K562 (cell line): ENCODE measurements at regions not wholly inside any gene's neighbourhood (a gene's known extent, or its start where the extent isn't known, plus 50 kb on each side); places are given as distances from the start of the nearest gene placed in this dataset.

Source experiments
- ATAC-seq: fragments of 200-7000 bp; cut with Tn5 transposase; 3 replicates; pipeline ENCODE4 v1.9.1; 2020; ENCODE audit warnings: moderate library complexity
- BruUV-seq: library from RNA; stranded (reverse); fragments of 400-500 nt; replicated peaks from 2 replicates; lab custom pipeline; 2021; lab: Mats Ljungman, UMichigan
- CTCF ChIA-PET: fragments of 300-600 bp; formaldehyde crosslinking; extraction: SDS; loops from one replicate; lab custom pipeline; 2021; ENCODE audit warnings: low intra/inter-chr PET ratio; lab: Yijun Ruan, JAX
- POLR2A ChIA-PET: fragments of 300-600, 350-650 bp; sonication (Branson Sonifier 250); formaldehyde crosslinking; extraction: SDS; loops from one replicate; lab custom pipeline; 2021; ENCODE audit warnings: antibody characterized with exemption, inconsistent platforms; lab: Yijun Ruan, JAX
- DNase-seq, 4 experiments: peaks; one replicate each; pipeline versions ENCODE4 v3.0.0 to v3.0.0-alpha.2; 2011 to 2018; ENCODE audit warnings: low spot score in 3 of 4, mixed read lengths in 3 of 4; ENCODE audit errors: extremely low read depth in 1 of 4
- FAIRE-seq: peaks from 2 replicates; lab custom pipeline; 2011; peaks lifted over from hg19 to GRCh38; lab: Jason Lieb, UNC
- H2AFZ ChIP-seq: 2 replicates; pipeline ENCODE4 v1.6.0; 2011; ENCODE audit warnings: low read depth, low read length, control low read depth, inconsistent platforms
- H3K27ac ChIP-seq: fragments of 200-600 bp; 3 replicates; pipeline ENCODE4 v1.8.0; 2011; ENCODE audit warnings: low read depth, mild to moderate bottlenecking, control low read depth, inconsistent platforms, low read length, moderate library complexity, mixed read lengths; ENCODE audit errors: extremely low read depth
- H3K27me3 ChIP-seq, 2 experiments: fragments of 300-600 bp in 1 of 2; 2 replicates in 1 of 2; 3 replicates in 1 of 2; pipeline versions ENCODE4 v1.6.0 to v1.8.0; 2011; ENCODE audit warnings: inconsistent platforms in 2 of 2, low read length in 2 of 2, mild to moderate bottlenecking in 1 of 2, mixed read lengths in 1 of 2, moderate library complexity in 1 of 2; ENCODE audit not compliant: control insufficient read depth in 2 of 2, insufficient read depth in 2 of 2
- H3K36me3 ChIP-seq: fragments of 300-600 bp; 3 replicates; pipeline ENCODE4 v1.8.0; 2011; ENCODE audit warnings: mild to moderate bottlenecking, low read length, inconsistent platforms; ENCODE audit not compliant: control insufficient read depth, insufficient read depth
- H3K4me1 ChIP-seq, 2 experiments: fragments of 200-600 bp in 1 of 2; replicated peaks in 1 of 2; 2 replicates in 1 of 2; 3 replicates in 1 of 2; pipeline versions ENCODE4 v1.5.1 to v1.8.0; 2011; ENCODE audit warnings: inconsistent platforms in 2 of 2, low read length in 2 of 2, mild to moderate bottlenecking in 1 of 2, mixed read lengths in 1 of 2, moderate library complexity in 1 of 2; ENCODE audit not compliant: control insufficient read depth in 2 of 2, insufficient read depth in 2 of 2
- H3K4me2 ChIP-seq: 2 replicates; pipeline ENCODE4 v1.6.1; 2011; ENCODE audit warnings: low read length, control low read depth, inconsistent platforms, mixed read lengths; ENCODE audit not compliant: insufficient read depth
- H3K4me3 ChIP-seq: fragments of 200-600 bp; sonication (generic), shearing (Covaris generic); 2 replicates; pipeline ENCODE4 v1.5.1; 2016; ENCODE audit warnings: control low read depth, inconsistent platforms
- H3K79me2 ChIP-seq: fragments of 200-600 bp; 3 replicates; pipeline ENCODE4 v1.8.0; 2011; ENCODE audit warnings: low read length, inconsistent platforms; ENCODE audit not compliant: control insufficient read depth, insufficient read depth
- H3K9ac ChIP-seq, 2 experiments: 2 replicates each; pipeline versions ENCODE4 v1.6.0 to v1.6.1; 2011; ENCODE audit warnings: low read depth in 2 of 2, low read length in 2 of 2, control low read depth in 1 of 2, inconsistent platforms in 1 of 2, mild to moderate bottlenecking in 1 of 2, mixed read lengths in 1 of 2; ENCODE audit not compliant: insufficient read depth in 1 of 2
- H3K9me1 ChIP-seq: one replicate; pipeline ENCODE4 v1.6.0; 2011; ENCODE audit warnings: inconsistent platforms, mild to moderate bottlenecking, low read length, moderate library complexity; ENCODE audit not compliant: control insufficient read depth, insufficient read depth
- H3K9me3 ChIP-seq: replicated peaks from 2 replicates; pipeline ENCODE4 v1.5.1; 2011; ENCODE audit warnings: low read depth, low read length, inconsistent platforms; ENCODE audit not compliant: control insufficient read depth, insufficient read depth
- H4K20me1 ChIP-seq: replicated peaks from 2 replicates; pipeline ENCODE4 v1.6.1; 2011; ENCODE audit warnings: low read length, inconsistent platforms, mixed read lengths; ENCODE audit not compliant: control insufficient read depth, insufficient read depth
- ARNT ChIP-seq, 2 experiments: fragments of 450-650 bp; IDR thresholded peaks; 2 replicates each; pipeline ENCODE4 v1.6.1; 2016; ENCODE audit warnings: mild to moderate bottlenecking in 1 of 2
- CBFB ChIP-seq: sonication (generic); formaldehyde crosslinking; IDR thresholded peaks from 2 replicates; pipeline ENCODE4 v1.4.0; 2020; ENCODE audit warnings: mild to moderate bottlenecking, missing genetic modification reagents
- FOXA1 ChIP-seq: fragments of 450-650 bp; IDR thresholded peaks from 2 replicates; pipeline ENCODE4 v1.6.1; 2016; ENCODE audit warnings: mild to moderate bottlenecking, borderline replicate concordance
- ILF3 ChIP-seq: fragments of 450-650 bp; IDR thresholded peaks from 2 replicates; pipeline ENCODE4 v1.6.1; 2018; ENCODE audit warnings: antibody characterized with exemption, mild to moderate bottlenecking, moderate library complexity, borderline replicate concordance
- NCOR1 ChIP-seq: fragments of 450-650 bp; IDR thresholded peaks from 2 replicates; pipeline ENCODE4 v1.6.1; 2016; ENCODE audit warnings: mild to moderate bottlenecking, moderate library complexity
- NFATC3 ChIP-seq: fragments of 450-650 bp; IDR thresholded peaks from 2 replicates; pipeline ENCODE4 v1.6.1; 2017; ENCODE audit warnings: mild to moderate bottlenecking
- PHB2 ChIP-seq: fragments of 450-650 bp; IDR thresholded peaks from 2 replicates; pipeline ENCODE4 v1.6.1; 2017; ENCODE audit warnings: low read depth
- RFX1 ChIP-seq: fragments of 450-650 bp; IDR thresholded peaks from 2 replicates; pipeline ENCODE4 v1.6.1; 2016; ENCODE audit warnings: mild to moderate bottlenecking, moderate library complexity
- SRSF3 ChIP-seq: fragments of 200-400 bp; formaldehyde crosslinking; IDR thresholded peaks from 2 replicates; pipeline ENCODE4 v1.6.1; 2016; ENCODE audit warnings: mild to moderate bottlenecking, low read length, moderate library complexity; ENCODE audit not compliant: insufficient read depth
- TCF7 ChIP-seq: sonication (generic); IDR thresholded peaks from 2 replicates; pipeline ENCODE4 v1.6.1; 2016; ENCODE audit warnings: antibody characterized with exemption, borderline replicate concordance
- ZNF589 ChIP-seq: fragments of 200-800 bp; sonication (Bioruptor generic); IDR thresholded peaks from 2 replicates; pipeline ENCODE4 v1.6.1; 2016; ENCODE audit warnings: low read depth, missing genetic modification characterization, missing compliant biosample characterization
- ZNF644 ChIP-seq: fragments of 200-800 bp; sonication (Bioruptor generic); IDR thresholded peaks from 2 replicates; pipeline ENCODE4 v1.6.1; 2016; ENCODE audit warnings: low read depth, missing genetic modification characterization, missing compliant biosample characterization
- WGBS: fragments of 100-300 bp; shearing (Covaris generic); methylation state at CpG from one replicate; pipeline ENCODE4 v1.1.6; 2016; ENCODE audit warnings: low coverage, mixed read lengths; ENCODE audit not compliant: insufficient coverage; ENCODE audit errors: missing lambda C conversion rate; 5-methylcytosine and 5-hydroxymethylcytosine counted together
- in situ Hi-C: fragments of 300-500 bp; cut with MboI; formaldehyde crosslinking; loops from 4 replicates; pipeline ENCODE4 v1.15.0; 2018; ENCODE audit warnings: inconsistent platforms, mixed read lengths
- intact Hi-C: fragments of 100-400 bp; cut with micrococcal nuclease; formaldehyde crosslinking; loops from 2 replicates; pipeline ENCODE4 v1.14.2; 2022
- TF ChIP-seq, protein P1 (sequence below), 2 experiments: fragments of 450-650 bp in 1 of 2; sonication (generic) in 1 of 2; formaldehyde crosslinking in 1 of 2; IDR thresholded peaks in 1 of 2; conservative IDR thresholded peaks in 1 of 2; 2 replicates each; pipeline versions ENCODE4 v1.6.1 to v1.8.1; 2016 to 2023; ENCODE audit warnings: mild to moderate bottlenecking in 2 of 2, moderate library complexity in 2 of 2, inconsistent platforms in 1 of 2, missing genetic modification reagents in 1 of 2
- TF ChIP-seq, protein P2 (sequence below): fragments of 450-650 bp; conservative IDR thresholded peaks from 2 replicates; pipeline ENCODE4 v1.6.1; 2016; ENCODE audit warnings: missing genetic modification characterization, low read depth, mild to moderate bottlenecking, control low read depth, missing compliant biosample characterization
- TF ChIP-seq, protein P3 (sequence below): fragments of 250-450 bp; sonication (Bioruptor Pico); IDR thresholded peaks from 2 replicates; pipeline ENCODE4 v1.5.0; 2021; ENCODE audit warnings: mild to moderate bottlenecking, moderate library complexity
- TF ChIP-seq, protein P4 (sequence below): fragments of 250-450 bp; sonication (Bioruptor Pico); IDR thresholded peaks from 2 replicates; pipeline ENCODE4 v1.5.0; 2020; ENCODE audit warnings: mild to moderate bottlenecking, borderline replicate concordance

DNA sequence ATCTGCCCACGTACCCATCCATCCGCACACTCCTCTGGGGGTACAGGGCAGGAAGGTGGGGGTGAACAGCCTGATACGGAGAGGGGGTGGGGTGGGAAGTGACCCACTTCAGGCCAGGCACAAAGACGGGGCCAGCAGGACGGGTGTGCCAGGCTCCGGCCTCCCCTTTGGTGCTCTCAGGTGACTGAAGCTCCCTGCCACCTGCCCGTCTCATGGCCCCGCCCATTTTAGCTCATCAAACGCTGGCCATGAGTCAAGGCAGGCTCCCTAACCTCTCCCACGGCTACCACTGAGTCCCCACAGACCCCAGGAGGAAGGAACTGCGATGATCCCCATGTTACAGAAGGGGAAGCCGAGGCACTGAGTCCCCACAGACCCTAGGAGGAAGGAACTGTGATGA, 109.6 kb downstream of the CRYAA start:
- H3K79me2 ChIP-seq = no peaks in the 10 kb centered on the region
- H3K27ac ChIP-seq = no peak overlapping the region
- no peak overlapping the region for H2AFZ ChIP-seq
- H3K9me3 ChIP-seq = no peaks in the 10 kb centered on the region
- DNase-seq (no peak), ATAC-seq (no peak), FAIRE-seq (no peak)
- H3K9ac ChIP-seq = no peak overlapping the region
- CTCF ChIA-PET = no interaction called here
- WGBS = 4% methylated on average over 11 of the region's 12 CpGs
- H3K27me3 ChIP-seq = peaks cover 31 to 63% of the 10 kb centered on the region in 2 experiments
- BruUV-seq = no TSS peak
- H3K36me3 ChIP-seq = no peaks in the 10 kb centered on the region
- H4K20me1 ChIP-seq = peaks cover 23% of the 10 kb centered on the region
- H3K4me3 ChIP-seq = no peak overlapping the region
- in situ Hi-C loops (no loop called here), intact Hi-C loops (no loop called here)
- peaks cover 0 to 23% of the 10 kb centered on the region in 2 experiments; a peak in 2 of 5 replicates for H3K4me1 ChIP-seq
- no peak overlapping the region for H3K4me2 ChIP-seq
- peaks cover 3% of the 10 kb centered on the region for H3K9me1 ChIP-seq
- POLR2A ChIA-PET = interaction anchor here (1.1 kb wide), 1 partner anchor 369 kb away, joined by 3 read pairs; no protein-coding TSS in a partner anchor
- TF ChIP-seq SRSF3 (no peak), ILF3 (no peak), ZNF589 (CRISPR knock-in tag) (no peak), NCOR1 (no peak), PHB2 (no peak), FOXA1 (no peak), CBFB (CRISPR knock-in tag) (no peak), ZNF644 (tag) (no peak), ARNT (IDR thresholded peaks at IDR 0.05) (no peak), RFX1 (no peak), TCF7 (no peak), NFATC3 (no peak)
- TF ChIP-seq, protein P1, sequence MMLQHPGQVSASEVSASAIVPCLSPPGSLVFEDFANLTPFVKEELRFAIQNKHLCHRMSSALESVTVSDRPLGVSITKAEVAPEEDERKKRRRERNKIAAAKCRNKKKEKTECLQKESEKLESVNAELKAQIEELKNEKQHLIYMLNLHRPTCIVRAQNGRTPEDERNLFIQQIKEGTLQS (IDR thresholded peaks at IDR 0.05) = no peak
- TF ChIP-seq, protein P1 (CRISPR knock-in tag; conservative IDR thresholded peaks at IDR 0.05) = no peak
- TF ChIP-seq, protein P2, sequence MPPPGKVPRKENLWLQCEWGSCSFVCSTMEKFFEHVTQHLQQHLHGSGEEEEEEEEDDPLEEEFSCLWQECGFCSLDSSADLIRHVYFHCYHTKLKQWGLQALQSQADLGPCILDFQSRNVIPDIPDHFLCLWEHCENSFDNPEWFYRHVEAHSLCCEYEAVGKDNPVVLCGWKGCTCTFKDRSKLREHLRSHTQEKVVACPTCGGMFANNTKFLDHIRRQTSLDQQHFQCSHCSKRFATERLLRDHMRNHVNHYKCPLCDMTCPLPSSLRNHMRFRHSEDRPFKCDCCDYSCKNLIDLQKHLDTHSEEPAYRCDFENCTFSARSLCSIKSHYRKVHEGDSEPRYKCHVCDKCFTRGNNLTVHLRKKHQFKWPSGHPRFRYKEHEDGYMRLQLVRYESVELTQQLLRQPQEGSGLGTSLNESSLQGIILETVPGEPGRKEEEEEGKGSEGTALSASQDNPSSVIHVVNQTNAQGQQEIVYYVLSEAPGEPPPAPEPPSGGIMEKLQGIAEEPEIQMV (tag) = no peak
- TF ChIP-seq, protein P3, sequence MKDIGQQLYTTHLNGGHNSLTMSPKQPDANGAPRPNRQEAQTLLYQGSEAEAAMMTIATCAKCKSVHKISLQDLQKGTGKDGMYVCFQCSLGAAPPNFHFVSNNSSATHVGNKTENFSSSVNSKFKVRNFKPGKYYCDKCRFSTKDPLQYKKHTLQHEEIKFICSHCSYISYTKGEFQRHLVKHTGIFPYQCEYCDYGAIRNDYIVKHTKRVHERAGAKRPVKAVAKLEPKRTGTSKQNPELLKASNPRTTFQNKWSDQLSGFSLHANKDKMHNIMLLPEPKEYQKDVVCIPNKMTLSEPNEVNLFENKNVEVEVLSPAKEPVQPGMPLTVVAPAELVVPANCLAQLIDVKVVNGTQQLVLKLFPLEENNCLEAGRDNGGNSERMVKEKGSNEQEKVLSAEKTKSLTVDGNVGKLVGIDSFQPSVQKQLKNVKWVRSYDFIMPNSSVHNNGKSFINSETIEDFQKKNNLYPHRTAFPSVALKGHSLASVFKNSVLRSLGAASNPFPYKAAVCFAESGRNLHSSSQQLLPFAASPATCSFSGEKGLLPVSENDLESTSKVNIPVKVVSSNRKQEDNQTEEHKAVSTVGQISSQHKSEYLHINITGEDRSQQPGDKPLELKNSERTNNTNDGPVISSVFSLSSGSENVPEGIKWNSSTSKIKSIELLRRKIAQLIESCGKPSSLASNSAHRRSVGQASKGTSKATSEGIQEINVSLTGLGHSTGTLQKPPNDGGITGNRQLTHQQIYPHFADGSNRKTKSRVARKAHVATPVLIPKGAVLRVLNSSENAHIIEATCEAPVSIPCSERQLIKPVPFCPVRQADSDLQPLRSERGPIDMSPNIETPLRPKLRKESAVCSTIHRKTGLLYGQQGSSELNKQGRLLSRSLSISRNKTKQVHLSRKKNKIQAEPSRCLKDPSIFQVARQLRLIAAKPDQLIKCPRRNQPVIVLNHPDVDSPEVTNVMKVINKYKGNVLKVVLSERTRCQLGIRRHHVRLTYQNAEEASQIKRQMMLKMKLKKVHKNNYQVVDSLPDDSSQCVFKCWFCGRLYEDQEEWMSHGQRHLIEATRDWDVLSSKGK (CRISPR knock-in tag) = no peak
- TF ChIP-seq, protein P4, sequence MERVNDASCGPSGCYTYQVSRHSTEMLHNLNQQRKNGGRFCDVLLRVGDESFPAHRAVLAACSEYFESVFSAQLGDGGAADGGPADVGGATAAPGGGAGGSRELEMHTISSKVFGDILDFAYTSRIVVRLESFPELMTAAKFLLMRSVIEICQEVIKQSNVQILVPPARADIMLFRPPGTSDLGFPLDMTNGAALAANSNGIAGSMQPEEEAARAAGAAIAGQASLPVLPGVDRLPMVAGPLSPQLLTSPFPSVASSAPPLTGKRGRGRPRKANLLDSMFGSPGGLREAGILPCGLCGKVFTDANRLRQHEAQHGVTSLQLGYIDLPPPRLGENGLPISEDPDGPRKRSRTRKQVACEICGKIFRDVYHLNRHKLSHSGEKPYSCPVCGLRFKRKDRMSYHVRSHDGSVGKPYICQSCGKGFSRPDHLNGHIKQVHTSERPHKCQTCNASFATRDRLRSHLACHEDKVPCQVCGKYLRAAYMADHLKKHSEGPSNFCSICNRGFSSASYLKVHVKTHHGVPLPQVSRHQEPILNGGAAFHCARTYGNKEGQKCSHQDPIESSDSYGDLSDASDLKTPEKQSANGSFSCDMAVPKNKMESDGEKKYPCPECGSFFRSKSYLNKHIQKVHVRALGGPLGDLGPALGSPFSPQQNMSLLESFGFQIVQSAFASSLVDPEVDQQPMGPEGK (CRISPR knock-in tag) = no peak
